ENCODE measurements at regions not wholly inside any gene's neighbourhood (a gene's known extent, or its start where the extent isn't known, plus 50 kb on each side); places are given as distances from the start of the nearest gene placed in this dataset.

- H3K27me3 Mint-ChIP-seq: no peaks in the 10 kb centered on the region
- H3K4me3 Mint-ChIP-seq: no peak overlapping the region
- H3K36me3 ChIP-seq (replicated peaks in 1 of 2; ENCODE audit: control extremely low read depth in 1 of 2, control insufficient read depth in 1 of 2, extremely low read depth in 1 of 2, insufficient read depth in 2 of 2, low read length in 1 of 2): no peaks in the 10 kb centered on the region
- H3K9ac ChIP-seq (ENCODE audit: low read length): no peak overlapping the region
- ChIA-PET CTCF (no interaction called here), POLR2A (no interaction called here)
- H3K9me3 Mint-ChIP-seq (ENCODE audit: insufficient read depth): no peaks in the 10 kb centered on the region
- H3K27me3 ChIP-seq (replicated peaks in 1 of 4; ENCODE audit: control extremely low read depth in 1 of 4, control insufficient read depth in 3 of 4, insufficient read depth in 4 of 4, low read length in 3 of 4): no peaks in the 10 kb centered on the region
- no peaks in the 10 kb centered on the region for H3K4me1 ChIP-seq (ENCODE audit: control insufficient read depth in 2 of 2, insufficient read depth in 2 of 2, low read length in 2 of 2)
- no peaks in the 10 kb centered on the region for H3K79me2 ChIP-seq (ENCODE audit: control insufficient read depth, insufficient read depth, low read length)
- ATAC-seq (ENCODE audit: low read depth) (no peak), DNase-seq (no peak)
- no peak overlapping the region for H3K4me3 ChIP-seq (ENCODE audit: control extremely low read depth in 1 of 5, extremely low read depth in 1 of 5, insufficient read depth in 1 of 5, low read depth in 2 of 5, low read length in 4 of 5)
- no peak overlapping the region for H3K27ac ChIP-seq (ENCODE audit: low read length in 2 of 2)
- no peak overlapping the region for H2AFZ ChIP-seq (ENCODE audit: insufficient read depth, low read depth, low read length, poor library complexity, severe bottlenecking)
- TF ChIP-seq CTCF (IDR thresholded peaks at IDR 0.05): no peak
- no peak overlapping the region for H3K27ac Mint-ChIP-seq
- peaks cover 0 to 9% (median 0%) of the 10 kb centered on the region in 3 donors for H3K9me3 ChIP-seq (ENCODE audit: control extremely low read depth in 1 of 3, control insufficient read depth in 2 of 3, insufficient read depth in 1 of 3, low read length in 2 of 3)
- no peaks in the 10 kb centered on the region for H4K20me1 ChIP-seq (ENCODE audit: control insufficient read depth, insufficient read depth, low read length, poor library complexity, severe bottlenecking)
- H3K4me1 Mint-ChIP-seq: no peaks in the 10 kb centered on the region
- 95% methylated on average over 23 of the region's 30 CpGs for WGBS (ENCODE audit: insufficient coverage)
- intact Hi-C loops (cut with micrococcal nuclease): no loop called here
- no peak overlapping the region for H3K4me2 ChIP-seq (replicated peaks; ENCODE audit: low read depth, low read length, poor library complexity, severe bottlenecking)
These were observed 230.7 kb upstream of the PRR20A start for GRCh38 chr13:56909896-56910600.

- no peak for DNase-seq
- H3K4me2 ChIP-seq (replicated peaks; ENCODE audit: low read depth, low read length, poor library complexity, severe bottlenecking): no peak overlapping the region
- H4K20me1 ChIP-seq (ENCODE audit: control insufficient read depth, insufficient read depth, low read length, poor library complexity, severe bottlenecking): no peaks in the 10 kb centered on the region
- H3K9ac ChIP-seq (ENCODE audit: low read length): no peak overlapping the region
- H3K79me2 ChIP-seq (ENCODE audit: control insufficient read depth, insufficient read depth, low read length): no peaks in the 10 kb centered on the region
- POLR2A ChIA-PET: no interaction called here
- Mint-ChIP-seq H3K4me1 (no peaks in the 10 kb centered on the region), H3K4me3 (no peak overlapping the region), H3K9me3 (ENCODE audit: insufficient read depth) (peaks cover 1% of the 10 kb centered on the region), H3K27ac (no peak overlapping the region), H3K27me3 (no peaks in the 10 kb centered on the region)
- H3K27ac ChIP-seq (ENCODE audit: low read length in 2 of 2): no peak overlapping the region
- peaks cover 0 to 2% (median 0%) of the 10 kb centered on the region in 3 donors for H3K9me3 ChIP-seq (ENCODE audit: control extremely low read depth in 1 of 3, control insufficient read depth in 2 of 3, insufficient read depth in 1 of 3, low read length in 2 of 3)
- H3K27me3 ChIP-seq (replicated peaks in 1 of 4; ENCODE audit: control extremely low read depth in 1 of 4, control insufficient read depth in 3 of 4, insufficient read depth in 4 of 4, low read length in 3 of 4): no peaks in the 10 kb centered on the region
- no peaks in the 10 kb centered on the region for H3K4me1 ChIP-seq (ENCODE audit: control insufficient read depth in 2 of 2, insufficient read depth in 2 of 2, low read length in 2 of 2)
- H2AFZ ChIP-seq (ENCODE audit: insufficient read depth, low read depth, low read length, poor library complexity, severe bottlenecking): no peak overlapping the region
- no peak for ATAC-seq (ENCODE audit: low read depth)
- H3K36me3 ChIP-seq (replicated peaks in 1 of 2; ENCODE audit: control extremely low read depth in 1 of 2, control insufficient read depth in 1 of 2, extremely low read depth in 1 of 2, insufficient read depth in 2 of 2, low read length in 1 of 2): no peaks in the 10 kb centered on the region
- TF ChIP-seq CTCF (IDR thresholded peaks at IDR 0.05) (no peak), EZH2 (IDR thresholded peaks at IDR 0.05; ENCODE audit: borderline replicate concordance, insufficient read depth, low read depth, low read length, poor library complexity, severe bottlenecking) (no peak)
- CTCF ChIA-PET: no interaction called here
- intact Hi-C loops (cut with micrococcal nuclease): no loop called here
- no CpG with 5 or more reads among the region's 3 CpGs for WGBS (ENCODE audit: insufficient coverage)
- no peak overlapping the region for H3K4me3 ChIP-seq (ENCODE audit: control extremely low read depth in 1 of 5, extremely low read depth in 1 of 5, insufficient read depth in 1 of 5, low read depth in 2 of 5, low read length in 4 of 5)
These were observed 222.8 kb upstream of the PRR20A start for GRCh38 chr13:56917966-56918365.

Data from B cell (primary cell).